Neural progenitor cell (in vitro differentiated cells): ENCODE measurements at regions not wholly inside any gene's neighbourhood (a gene's known extent, or its start where the extent isn't known, plus 50 kb on each side); places are given as distances from the start of the nearest gene placed in this dataset.

ENCODE experiments used
- DNase-seq: peaks from one replicate; pipeline ENCODE4 v3.0.0-alpha.2; 2016; ENCODE audit warnings: low spot score
- H2AFZ ChIP-seq: fragments of 200-600 bp; sonication (generic); replicated peaks from 2 replicates; pipeline ENCODE4 v1.6.1; 2016; ENCODE audit warnings: antibody characterized with exemption
- H3F3A ChIP-seq: fragments of 200-600 bp; sonication (generic); 2 replicates; pipeline ENCODE4 v1.6.1; 2016; ENCODE audit warnings: antibody characterized with exemption, low read depth
- H3K27ac ChIP-seq: fragments of 200-600 bp; sonication (generic); 2 replicates; pipeline ENCODE4 v1.5.1; 2016; ENCODE audit warnings: mild to moderate bottlenecking
- H3K27me3 ChIP-seq: fragments of 200-600 bp; sonication (generic); 2 replicates; pipeline ENCODE4 v1.6.1; 2016; ENCODE audit warnings: mild to moderate bottlenecking, moderate library complexity
- H3K36me3 ChIP-seq: fragments of 200-600 bp; sonication (generic); 2 replicates; pipeline ENCODE4 v1.5.1; 2016
- H3K4me1 ChIP-seq: fragments of 200-600 bp; sonication (generic); 2 replicates; pipeline ENCODE4 v1.6.1; 2016; ENCODE audit warnings: mixed run types
- H3K4me2 ChIP-seq: fragments of 200-600 bp; sonication (generic); 2 replicates; pipeline ENCODE4 v1.6.1; 2016
- H3K4me3 ChIP-seq: fragments of 200-600 bp; sonication (generic); 2 replicates; pipeline ENCODE4 v1.5.1; 2016
- H3K79me2 ChIP-seq: fragments of 200-600 bp; sonication (generic); 2 replicates; pipeline ENCODE4 v1.6.1; 2016; ENCODE audit warnings: low read depth
- H3K9ac ChIP-seq: fragments of 200-600 bp; sonication (generic); 2 replicates; pipeline ENCODE4 v1.6.1; 2016
- H3K9me3 ChIP-seq: fragments of 200-600 bp; sonication (generic); 2 replicates; pipeline ENCODE4 v1.5.1; 2016; ENCODE audit warnings: low read depth
- H4K20me1 ChIP-seq: fragments of 200-600 bp; sonication (generic); 2 replicates; pipeline ENCODE4 v1.6.1; 2016; ENCODE audit warnings: low read depth
- H3K27ac Mint-ChIP-seq: 3 replicates; pipeline ENCODE4 v1.8.0; 2021; ENCODE audit warnings: mixed read lengths
- H3K27me3 Mint-ChIP-seq: 2 replicates; pipeline ENCODE4 v1.8.0; 2022; ENCODE audit warnings: low read depth, mild to moderate bottlenecking, inconsistent platforms, moderate library complexity, mixed read lengths; ENCODE audit not compliant: insufficient read depth
- H3K36me3 Mint-ChIP-seq: 3 replicates; pipeline ENCODE4 v1.8.0; 2021; ENCODE audit warnings: mixed read lengths
- H3K4me1 Mint-ChIP-seq: 3 replicates; pipeline ENCODE4 v1.8.0; 2021; ENCODE audit warnings: mixed read lengths
- H3K4me3 Mint-ChIP-seq: 3 replicates; pipeline ENCODE4 v1.8.0; 2021; ENCODE audit warnings: mild to moderate bottlenecking, moderate library complexity, mixed read lengths
- H3K9me3 Mint-ChIP-seq: 3 replicates; pipeline ENCODE4 v1.8.0; 2020; ENCODE audit warnings: mixed read lengths
- EZH2 ChIP-seq: fragments of 200-600 bp; sonication (generic); IDR thresholded peaks from 2 replicates; pipeline ENCODE4 v1.6.1; 2017; ENCODE audit warnings: antibody characterized with exemption, mild to moderate bottlenecking, moderate library complexity
- EZH2phosphoT487 ChIP-seq: fragments of 200-600 bp; sonication (generic); IDR thresholded peaks from 2 replicates; pipeline ENCODE4 v1.6.1; 2017; ENCODE audit warnings: antibody characterized with exemption
- TF ChIP-seq, protein P1 (sequence below): fragments of 200-600 bp; sonication (generic); IDR thresholded peaks from 2 replicates; pipeline ENCODE4 v1.5.1; 2017; ENCODE audit warnings: antibody characterized with exemption, mild to moderate bottlenecking

DNA sequence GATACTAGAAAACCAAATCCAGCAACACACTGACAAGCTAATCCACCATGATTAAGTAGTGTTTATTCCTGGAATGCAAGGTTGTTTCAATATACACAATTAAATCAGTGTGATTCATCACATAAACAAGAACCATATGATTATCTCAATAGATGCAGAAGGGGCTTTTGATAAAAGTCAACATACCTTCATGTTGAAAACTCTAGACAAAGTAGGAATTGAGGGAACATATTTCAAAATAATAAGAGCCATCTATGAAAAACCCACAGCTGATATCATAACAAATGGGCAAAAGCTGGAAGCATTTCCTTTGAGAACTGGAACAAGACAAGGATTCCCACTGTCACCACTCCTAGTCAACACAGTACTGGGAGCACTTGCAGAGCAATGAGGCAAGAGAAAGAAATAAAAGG, 213.6 kb upstream of the CSNK1A1L start:
- Mint-ChIP-seq H3K27ac (no peak overlapping the region), H3K27me3 (peaks cover 4% of the 10 kb centered on the region), H3K9me3 (peaks cover 8% of the 10 kb centered on the region), H3K36me3 (no peaks in the 10 kb centered on the region), H3K4me3 (no peak overlapping the region), H3K4me1 (no peaks in the 10 kb centered on the region)
- Histone ChIP-seq H3K4me3 (no peak overlapping the region), H3K4me2 (no peak overlapping the region), H3K27ac (no peak overlapping the region), H2AFZ (no peak overlapping the region), H3K4me1 (no peaks in the 10 kb centered on the region), H3K9me3 (no peaks in the 10 kb centered on the region), H3F3A (no peaks in the 10 kb centered on the region), H4K20me1 (no peaks in the 10 kb centered on the region), H3K9ac (no peak overlapping the region), H3K27me3 (no peaks in the 10 kb centered on the region), H3K79me2 (no peaks in the 10 kb centered on the region), H3K36me3 (no peaks in the 10 kb centered on the region)
- TF ChIP-seq, protein P1, sequence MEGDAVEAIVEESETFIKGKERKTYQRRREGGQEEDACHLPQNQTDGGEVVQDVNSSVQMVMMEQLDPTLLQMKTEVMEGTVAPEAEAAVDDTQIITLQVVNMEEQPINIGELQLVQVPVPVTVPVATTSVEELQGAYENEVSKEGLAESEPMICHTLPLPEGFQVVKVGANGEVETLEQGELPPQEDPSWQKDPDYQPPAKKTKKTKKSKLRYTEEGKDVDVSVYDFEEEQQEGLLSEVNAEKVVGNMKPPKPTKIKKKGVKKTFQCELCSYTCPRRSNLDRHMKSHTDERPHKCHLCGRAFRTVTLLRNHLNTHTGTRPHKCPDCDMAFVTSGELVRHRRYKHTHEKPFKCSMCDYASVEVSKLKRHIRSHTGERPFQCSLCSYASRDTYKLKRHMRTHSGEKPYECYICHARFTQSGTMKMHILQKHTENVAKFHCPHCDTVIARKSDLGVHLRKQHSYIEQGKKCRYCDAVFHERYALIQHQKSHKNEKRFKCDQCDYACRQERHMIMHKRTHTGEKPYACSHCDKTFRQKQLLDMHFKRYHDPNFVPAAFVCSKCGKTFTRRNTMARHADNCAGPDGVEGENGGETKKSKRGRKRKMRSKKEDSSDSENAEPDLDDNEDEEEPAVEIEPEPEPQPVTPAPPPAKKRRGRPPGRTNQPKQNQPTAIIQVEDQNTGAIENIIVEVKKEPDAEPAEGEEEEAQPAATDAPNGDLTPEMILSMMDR: no peak
- TF ChIP-seq EZH2 (no peak), EZH2phosphoT487 (no peak)
- DNase-seq: no peak

DNA sequence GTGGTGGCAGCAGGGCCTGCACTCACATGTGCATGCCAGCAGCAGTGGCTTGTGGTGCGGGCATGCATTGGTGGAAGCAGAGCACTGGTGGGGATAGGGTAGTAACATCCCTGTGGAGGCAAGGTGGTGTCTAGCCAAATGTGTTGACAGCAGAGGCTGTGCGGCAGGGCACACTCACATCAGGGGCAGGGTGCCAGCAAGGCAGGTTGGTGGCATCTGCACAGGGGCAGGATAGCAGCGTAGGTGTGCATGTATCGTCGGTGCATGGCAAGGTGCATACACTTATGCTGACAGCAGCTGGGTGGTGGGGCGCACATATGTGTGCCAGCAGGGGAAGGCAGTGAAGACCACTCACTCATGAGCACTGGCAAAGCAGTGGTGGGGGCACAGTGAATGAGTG, 211.5 kb upstream of the CSNK1A1L start:
- Histone ChIP-seq H3K36me3 (no peaks in the 10 kb centered on the region), H3K4me3 (no peak overlapping the region), H3F3A (no peaks in the 10 kb centered on the region), H3K27ac (no peak overlapping the region), H2AFZ (no peak overlapping the region), H3K9ac (no peak overlapping the region), H3K9me3 (no peaks in the 10 kb centered on the region), H3K4me2 (no peak overlapping the region), H3K27me3 (no peaks in the 10 kb centered on the region), H4K20me1 (no peaks in the 10 kb centered on the region), H3K79me2 (no peaks in the 10 kb centered on the region), H3K4me1 (no peaks in the 10 kb centered on the region)
- H3K4me3 Mint-ChIP-seq: no peak overlapping the region
- TF ChIP-seq EZH2phosphoT487 (no peak), EZH2 (no peak)
- TF ChIP-seq, protein P1: no peak
- H3K27ac Mint-ChIP-seq: no peak overlapping the region
- no peaks in the 10 kb centered on the region for H3K36me3 Mint-ChIP-seq
- H3K4me1 Mint-ChIP-seq: no peaks in the 10 kb centered on the region
- H3K9me3 Mint-ChIP-seq: peaks cover 8% of the 10 kb centered on the region
- no peak for DNase-seq
- peaks cover 4% of the 10 kb centered on the region for H3K27me3 Mint-ChIP-seq

DNA sequence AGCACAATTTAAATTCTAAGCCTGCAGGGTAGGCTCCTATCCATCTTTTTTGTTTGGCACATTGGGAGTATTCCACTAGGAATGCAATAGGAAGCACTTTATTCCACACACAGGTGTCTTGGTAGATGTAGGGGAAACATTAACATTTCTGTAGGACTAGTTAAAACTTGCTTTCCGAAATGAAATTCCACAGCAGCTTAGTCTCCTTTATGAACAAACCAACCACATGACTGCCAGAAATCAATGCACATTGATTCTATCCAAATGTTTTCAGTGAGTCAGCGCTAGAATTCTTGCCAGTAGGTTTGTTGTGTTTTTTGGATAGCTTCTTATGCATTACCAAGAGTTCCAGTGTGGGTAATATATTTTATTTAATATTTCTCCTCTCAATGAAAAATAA, 207.9 kb upstream of the CSNK1A1L start:
- no peaks in the 10 kb centered on the region for H3K36me3 Mint-ChIP-seq
- H3K4me1 Mint-ChIP-seq: no peaks in the 10 kb centered on the region
- peaks cover 4% of the 10 kb centered on the region for H3K27me3 Mint-ChIP-seq
- Histone ChIP-seq H3K27ac (no peak overlapping the region), H3K79me2 (no peaks in the 10 kb centered on the region), H2AFZ (no peak overlapping the region), H3K36me3 (no peaks in the 10 kb centered on the region), H3F3A (no peaks in the 10 kb centered on the region), H3K9me3 (no peaks in the 10 kb centered on the region), H3K4me3 (no peak overlapping the region), H4K20me1 (no peaks in the 10 kb centered on the region), H3K9ac (no peak overlapping the region), H3K4me2 (no peak overlapping the region), H3K27me3 (no peaks in the 10 kb centered on the region), H3K4me1 (no peaks in the 10 kb centered on the region)
- no peak overlapping the region for H3K4me3 Mint-ChIP-seq
- TF ChIP-seq EZH2phosphoT487: no peak
- TF ChIP-seq, protein P1: no peak
- TF ChIP-seq EZH2: no peak
- no peak overlapping the region for H3K27ac Mint-ChIP-seq
- DNase-seq: no peak
- H3K9me3 Mint-ChIP-seq: peaks cover 5% of the 10 kb centered on the region
